WTC11 (cell line): ENCODE measurements at regions not wholly inside any gene's neighbourhood (a gene's known extent, or its start where the extent isn't known, plus 50 kb on each side); places are given as distances from the start of the nearest gene placed in this dataset.

Experiments used
- ATAC-seq: fragments of 200-7000 bp; cut with Tn5 transposase; 2 replicates; pipeline ENCODE4 v1.10.0; 2021; ENCODE audit warnings: mild to moderate bottlenecking, moderate library complexity
- CTCF ChIA-PET: fragments of 300-600 bp; sonication (Branson Sonifier 250); formaldehyde crosslinking; loops from one replicate; lab custom pipeline; 2021; ENCODE audit warnings: antibody characterized with exemption; lab: Charles Lee
- POLR2A ChIA-PET: fragments of 350-600 bp; sonication (Branson Sonifier 250); formaldehyde crosslinking; loops from one replicate; lab custom pipeline; 2021; ENCODE audit warnings: antibody characterized with exemption; lab: Charles Lee
- DNase-seq: peaks from one replicate; pipeline ENCODE4 v3.0.0; 2021; ENCODE audit warnings: low spot score
- H3K27ac Mint-ChIP-seq: 2 replicates; pipeline ENCODE4 v1.8.0; 2021; ENCODE audit warnings: mixed read lengths
- H3K27me3 Mint-ChIP-seq: 2 replicates; pipeline ENCODE4 v1.8.0; 2021; ENCODE audit warnings: low read depth, mild to moderate bottlenecking, moderate library complexity, mixed read lengths
- H3K36me3 Mint-ChIP-seq: 2 replicates; pipeline ENCODE4 v1.8.0; 2021; ENCODE audit warnings: mixed read lengths
- H3K4me1 Mint-ChIP-seq: 2 replicates; pipeline ENCODE4 v1.8.0; 2022; ENCODE audit warnings: mixed read lengths
- H3K4me3 Mint-ChIP-seq: 2 replicates; pipeline ENCODE4 v1.8.0; 2021; ENCODE audit warnings: mild to moderate bottlenecking, moderate library complexity, mixed read lengths
- H3K9me3 Mint-ChIP-seq: 2 replicates; pipeline ENCODE4 v1.8.0; 2021; ENCODE audit warnings: mixed read lengths
- CREM ChIP-seq: sonication (generic); formaldehyde crosslinking; IDR thresholded peaks from 2 replicates; pipeline ENCODE4 v1.8.1; 2022; ENCODE audit warnings: mild to moderate bottlenecking, missing genetic modification reagents, moderate library complexity
- EMX1 ChIP-seq: fragments of 250-450 bp; sonication (Bioruptor Pico); IDR thresholded peaks from 2 replicates; pipeline ENCODE4 v1.8.0; 2021; ENCODE audit warnings: mild to moderate bottlenecking
- GRHL2 ChIP-seq: fragments of 250-450 bp; sonication (Bioruptor Pico); IDR thresholded peaks from 2 replicates; pipeline ENCODE4 v1.8.0; 2022; ENCODE audit warnings: mild to moderate bottlenecking, moderate library complexity; ENCODE audit not compliant: insufficient replicate concordance, severe bottlenecking
- JAZF1 ChIP-seq: fragments of 250-450 bp; sonication (Bioruptor Pico); IDR thresholded peaks from 2 replicates; pipeline ENCODE4 v1.9.0; 2021; ENCODE audit warnings: moderate library complexity, mild to moderate bottlenecking, inconsistent platforms
- NFYB ChIP-seq: sonication (generic); formaldehyde crosslinking; conservative IDR thresholded peaks from 2 replicates; pipeline ENCODE4 v1.8.0; 2022; ENCODE audit warnings: low read depth, missing genetic modification reagents
- OVOL2 ChIP-seq: fragments of 250-450 bp; sonication (Bioruptor Pico); IDR thresholded peaks from 2 replicates; pipeline ENCODE4 v1.9.0; 2021; ENCODE audit warnings: mild to moderate bottlenecking, borderline replicate concordance
- PRRX2 ChIP-seq: fragments of 250-450 bp; sonication (Bioruptor Pico); IDR thresholded peaks from 2 replicates; pipeline ENCODE4 v1.8.0; 2021; ENCODE audit warnings: mild to moderate bottlenecking
- SOX15 ChIP-seq: fragments of 250-450 bp; sonication (Bioruptor Pico); IDR thresholded peaks from 2 replicates; pipeline ENCODE4 v1.9.0; 2021; ENCODE audit warnings: mild to moderate bottlenecking
- TCF7 ChIP-seq: sonication (generic); formaldehyde crosslinking; IDR thresholded peaks from 2 replicates; pipeline ENCODE4 v1.8.0; 2022; ENCODE audit warnings: mild to moderate bottlenecking, low read depth, missing genetic modification reagents, moderate library complexity
- TEAD1 ChIP-seq: sonication (generic); formaldehyde crosslinking; IDR thresholded peaks from 2 replicates; pipeline ENCODE4 v1.8.0; 2022; ENCODE audit warnings: mild to moderate bottlenecking, missing genetic modification reagents
- TEAD4 ChIP-seq: sonication (generic); formaldehyde crosslinking; IDR thresholded peaks from 2 replicates; pipeline ENCODE4 v1.8.0; 2022; ENCODE audit warnings: mild to moderate bottlenecking, missing genetic modification reagents
- TP53 ChIP-seq: sonication (generic); formaldehyde crosslinking; IDR thresholded peaks from 2 replicates; pipeline ENCODE4 v1.8.1; 2023; ENCODE audit warnings: mild to moderate bottlenecking, missing genetic modification reagents
- TF ChIP-seq, protein P1 (sequence below): fragments of 250-450 bp; sonication (Bioruptor Pico); IDR thresholded peaks from 2 replicates; pipeline ENCODE4 v2.1.2; 2022; ENCODE audit warnings: mild to moderate bottlenecking, moderate library complexity
- TF ChIP-seq, protein P2 (sequence below): sonication (generic); formaldehyde crosslinking; IDR thresholded peaks from 2 replicates; pipeline ENCODE4 v1.8.1; 2022; ENCODE audit warnings: low read depth, missing genetic modification reagents, borderline replicate concordance
- TF ChIP-seq, protein P3 (sequence below): sonication (generic); formaldehyde crosslinking; IDR thresholded peaks from 2 replicates; pipeline ENCODE4 v1.8.1; 2022; ENCODE audit warnings: mild to moderate bottlenecking, moderate library complexity, missing genetic modification reagents
- TF ChIP-seq, protein P4 (sequence below): fragments of 200-600 bp; IDR thresholded peaks from 2 replicates; pipeline ENCODE4 v1.8.0; 2022; ENCODE audit warnings: antibody characterized with exemption
- TF ChIP-seq, protein P5 (sequence below): sonication (generic); formaldehyde crosslinking; IDR thresholded peaks from 2 replicates; pipeline ENCODE4 v1.8.1; 2023; ENCODE audit warnings: mild to moderate bottlenecking, missing genetic modification reagents
- TF ChIP-seq, protein P6 (sequence below): fragments of 250-450 bp; sonication (Bioruptor Pico); IDR thresholded peaks from 2 replicates; pipeline ENCODE4 v1.8.0; 2021; ENCODE audit warnings: mild to moderate bottlenecking
- TF ChIP-seq, protein P7 (sequence below): fragments of 250-450 bp; sonication (Bioruptor Pico); IDR thresholded peaks from 2 replicates; pipeline ENCODE4 v1.9.0; 2021; ENCODE audit warnings: moderate library complexity, mild to moderate bottlenecking, inconsistent platforms, borderline replicate concordance

DNA sequence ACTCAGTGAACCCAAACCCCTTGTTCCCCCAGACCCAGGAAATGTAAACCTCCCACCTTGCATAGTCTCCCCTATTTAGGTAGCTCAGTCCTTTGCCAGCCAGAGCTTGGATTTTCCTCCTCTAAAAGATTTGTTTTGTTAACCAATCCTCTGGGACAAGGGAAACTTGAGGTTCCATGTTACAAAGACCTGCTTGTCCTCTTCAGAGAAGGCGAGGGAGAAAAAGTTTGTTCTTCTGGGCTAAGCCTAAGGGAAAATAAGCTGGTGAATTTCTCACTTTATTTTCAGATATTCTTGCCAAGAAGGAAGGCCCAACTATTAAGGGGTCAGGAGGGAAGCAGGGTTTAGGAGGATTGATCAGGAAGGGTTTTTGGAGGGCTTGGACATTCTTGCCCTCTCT is 136.1 kb upstream of the PROK2 start (continued):
- TF ChIP-seq, protein P1, sequence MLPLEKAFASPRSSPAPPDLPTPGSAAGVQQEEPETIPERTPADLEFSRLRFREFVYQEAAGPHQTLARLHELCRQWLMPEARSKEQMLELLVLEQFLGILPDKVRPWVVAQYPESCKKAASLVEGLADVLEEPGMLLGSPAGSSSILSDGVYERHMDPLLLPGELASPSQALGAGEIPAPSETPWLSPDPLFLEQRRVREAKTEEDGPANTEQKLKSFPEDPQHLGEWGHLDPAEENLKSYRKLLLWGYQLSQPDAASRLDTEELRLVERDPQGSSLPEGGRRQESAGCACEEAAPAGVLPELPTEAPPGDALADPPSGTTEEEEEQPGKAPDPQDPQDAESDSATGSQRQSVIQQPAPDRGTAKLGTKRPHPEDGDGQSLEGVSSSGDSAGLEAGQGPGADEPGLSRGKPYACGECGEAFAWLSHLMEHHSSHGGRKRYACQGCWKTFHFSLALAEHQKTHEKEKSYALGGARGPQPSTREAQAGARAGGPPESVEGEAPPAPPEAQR (CRISPR knock-in tag): no peak
- TF ChIP-seq, protein P2, sequence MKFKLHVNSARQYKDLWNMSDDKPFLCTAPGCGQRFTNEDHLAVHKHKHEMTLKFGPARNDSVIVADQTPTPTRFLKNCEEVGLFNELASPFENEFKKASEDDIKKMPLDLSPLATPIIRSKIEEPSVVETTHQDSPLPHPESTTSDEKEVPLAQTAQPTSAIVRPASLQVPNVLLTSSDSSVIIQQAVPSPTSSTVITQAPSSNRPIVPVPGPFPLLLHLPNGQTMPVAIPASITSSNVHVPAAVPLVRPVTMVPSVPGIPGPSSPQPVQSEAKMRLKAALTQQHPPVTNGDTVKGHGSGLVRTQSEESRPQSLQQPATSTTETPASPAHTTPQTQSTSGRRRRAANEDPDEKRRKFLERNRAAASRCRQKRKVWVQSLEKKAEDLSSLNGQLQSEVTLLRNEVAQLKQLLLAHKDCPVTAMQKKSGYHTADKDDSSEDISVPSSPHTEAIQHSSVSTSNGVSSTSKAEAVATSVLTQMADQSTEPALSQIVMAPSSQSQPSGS: no peak
- no peak for TF ChIP-seq TCF7 (CRISPR knock-in tag)
- TF ChIP-seq, protein P3, sequence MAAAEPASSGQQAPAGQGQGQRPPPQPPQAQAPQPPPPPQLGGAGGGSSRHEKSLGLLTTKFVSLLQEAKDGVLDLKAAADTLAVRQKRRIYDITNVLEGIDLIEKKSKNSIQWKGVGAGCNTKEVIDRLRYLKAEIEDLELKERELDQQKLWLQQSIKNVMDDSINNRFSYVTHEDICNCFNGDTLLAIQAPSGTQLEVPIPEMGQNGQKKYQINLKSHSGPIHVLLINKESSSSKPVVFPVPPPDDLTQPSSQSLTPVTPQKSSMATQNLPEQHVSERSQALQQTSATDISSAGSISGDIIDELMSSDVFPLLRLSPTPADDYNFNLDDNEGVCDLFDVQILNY (CRISPR knock-in tag): no peak
- TF ChIP-seq, protein P4, sequence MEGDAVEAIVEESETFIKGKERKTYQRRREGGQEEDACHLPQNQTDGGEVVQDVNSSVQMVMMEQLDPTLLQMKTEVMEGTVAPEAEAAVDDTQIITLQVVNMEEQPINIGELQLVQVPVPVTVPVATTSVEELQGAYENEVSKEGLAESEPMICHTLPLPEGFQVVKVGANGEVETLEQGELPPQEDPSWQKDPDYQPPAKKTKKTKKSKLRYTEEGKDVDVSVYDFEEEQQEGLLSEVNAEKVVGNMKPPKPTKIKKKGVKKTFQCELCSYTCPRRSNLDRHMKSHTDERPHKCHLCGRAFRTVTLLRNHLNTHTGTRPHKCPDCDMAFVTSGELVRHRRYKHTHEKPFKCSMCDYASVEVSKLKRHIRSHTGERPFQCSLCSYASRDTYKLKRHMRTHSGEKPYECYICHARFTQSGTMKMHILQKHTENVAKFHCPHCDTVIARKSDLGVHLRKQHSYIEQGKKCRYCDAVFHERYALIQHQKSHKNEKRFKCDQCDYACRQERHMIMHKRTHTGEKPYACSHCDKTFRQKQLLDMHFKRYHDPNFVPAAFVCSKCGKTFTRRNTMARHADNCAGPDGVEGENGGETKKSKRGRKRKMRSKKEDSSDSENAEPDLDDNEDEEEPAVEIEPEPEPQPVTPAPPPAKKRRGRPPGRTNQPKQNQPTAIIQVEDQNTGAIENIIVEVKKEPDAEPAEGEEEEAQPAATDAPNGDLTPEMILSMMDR: no peak
- TF ChIP-seq PRRX2 (CRISPR knock-in tag): no peak
- no peak for TF ChIP-seq CREM (CRISPR knock-in tag)
- no peak for TF ChIP-seq GRHL2

DNA sequence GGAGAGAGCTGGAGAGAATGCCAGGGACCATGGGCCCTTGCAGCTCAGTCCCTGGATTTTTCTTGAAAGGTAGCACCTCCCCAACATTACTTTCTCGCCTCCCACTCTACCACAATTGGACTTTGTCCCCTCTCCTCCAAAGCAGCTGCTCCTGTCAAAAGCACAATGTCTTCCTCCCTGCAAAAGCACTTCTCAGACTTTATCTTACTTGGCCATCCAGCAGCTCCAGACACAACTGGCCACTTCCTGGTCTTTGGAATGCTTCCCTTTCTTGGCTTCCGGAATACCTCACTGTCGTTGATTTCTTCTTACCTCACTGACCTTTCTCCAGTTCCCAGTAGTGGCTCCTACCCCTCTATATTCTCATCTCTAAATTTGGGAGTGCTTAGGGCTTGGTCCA is 134.6 kb upstream of the PROK2 start:
- TF ChIP-seq OVOL2 (CRISPR knock-in tag) (no peak), TP53 (no peak), TEAD4 (CRISPR knock-in tag) (no peak), EMX1 (CRISPR knock-in tag) (no peak)
- TF ChIP-seq, protein P5, sequence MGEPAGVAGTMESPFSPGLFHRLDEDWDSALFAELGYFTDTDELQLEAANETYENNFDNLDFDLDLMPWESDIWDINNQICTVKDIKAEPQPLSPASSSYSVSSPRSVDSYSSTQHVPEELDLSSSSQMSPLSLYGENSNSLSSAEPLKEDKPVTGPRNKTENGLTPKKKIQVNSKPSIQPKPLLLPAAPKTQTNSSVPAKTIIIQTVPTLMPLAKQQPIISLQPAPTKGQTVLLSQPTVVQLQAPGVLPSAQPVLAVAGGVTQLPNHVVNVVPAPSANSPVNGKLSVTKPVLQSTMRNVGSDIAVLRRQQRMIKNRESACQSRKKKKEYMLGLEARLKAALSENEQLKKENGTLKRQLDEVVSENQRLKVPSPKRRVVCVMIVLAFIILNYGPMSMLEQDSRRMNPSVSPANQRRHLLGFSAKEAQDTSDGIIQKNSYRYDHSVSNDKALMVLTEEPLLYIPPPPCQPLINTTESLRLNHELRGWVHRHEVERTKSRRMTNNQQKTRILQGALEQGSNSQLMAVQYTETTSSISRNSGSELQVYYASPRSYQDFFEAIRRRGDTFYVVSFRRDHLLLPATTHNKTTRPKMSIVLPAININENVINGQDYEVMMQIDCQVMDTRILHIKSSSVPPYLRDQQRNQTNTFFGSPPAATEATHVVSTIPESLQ (CRISPR knock-in tag): no peak
- TF ChIP-seq, protein P2: no peak
- TF ChIP-seq, all 79 proteins: peak for 0
- DNase-seq (no peak), ATAC-seq (no peak)
- ChIA-PET POLR2A (no interaction called here), CTCF (interaction anchor here (1.4 kb wide), 1 partner anchor 11 kb away, joined by 5 read pairs; no protein-coding TSS in a partner anchor)
- Mint-ChIP-seq H3K27me3 (no peaks in the 10 kb centered on the region; the same call in 1 of the 2 replicates), H3K4me1 (peaks cover 17% of the 10 kb centered on the region), H3K4me3 (no peak overlapping the region), H3K27ac (no peak overlapping the region), H3K36me3 (no peaks in the 10 kb centered on the region), H3K9me3 (no peaks in the 10 kb centered on the region)

DNA sequence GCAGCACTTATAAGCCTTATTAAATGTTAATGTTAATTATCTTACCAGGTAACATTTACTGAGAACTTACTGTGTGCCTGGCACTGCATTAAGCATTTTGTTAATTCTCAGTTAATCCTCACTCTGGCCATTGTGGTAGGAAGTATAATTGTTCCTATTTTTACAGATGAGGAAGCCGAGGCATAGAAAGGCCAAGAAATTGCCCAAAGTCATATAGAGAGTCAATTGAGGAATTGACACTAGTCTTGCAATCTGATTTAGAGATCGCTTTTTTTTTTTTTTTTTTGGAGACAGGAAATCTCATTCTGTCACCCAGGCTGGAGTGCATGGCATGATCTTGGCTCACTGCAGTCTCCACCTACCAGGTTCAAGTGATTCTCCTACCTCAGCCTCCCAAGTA is 132.6 kb upstream of the PROK2 start:
- ChIA-PET CTCF (interaction anchor here (0.9 kb wide), 1 partner anchor 38 kb away, joined by 3 read pairs; no protein-coding TSS in a partner anchor), POLR2A (no interaction called here)
- peaks cover 7% of the 10 kb centered on the region for H3K4me1 Mint-ChIP-seq
- peaks cover 9% of the 10 kb centered on the region for H3K9me3 Mint-ChIP-seq
- no peaks in the 10 kb centered on the region; the same call in 1 of the 2 replicates for H3K27me3 Mint-ChIP-seq
- no peak overlapping the region for H3K4me3 Mint-ChIP-seq
- H3K36me3 Mint-ChIP-seq: peaks cover 10% of the 10 kb centered on the region
- DNase-seq (no peak), ATAC-seq (no peak)
- no peak overlapping the region for H3K27ac Mint-ChIP-seq
- TF ChIP-seq TEAD1 (CRISPR knock-in tag): no peak
- no peak for TF ChIP-seq TEAD4 (CRISPR knock-in tag)
- TF ChIP-seq, protein P6, sequence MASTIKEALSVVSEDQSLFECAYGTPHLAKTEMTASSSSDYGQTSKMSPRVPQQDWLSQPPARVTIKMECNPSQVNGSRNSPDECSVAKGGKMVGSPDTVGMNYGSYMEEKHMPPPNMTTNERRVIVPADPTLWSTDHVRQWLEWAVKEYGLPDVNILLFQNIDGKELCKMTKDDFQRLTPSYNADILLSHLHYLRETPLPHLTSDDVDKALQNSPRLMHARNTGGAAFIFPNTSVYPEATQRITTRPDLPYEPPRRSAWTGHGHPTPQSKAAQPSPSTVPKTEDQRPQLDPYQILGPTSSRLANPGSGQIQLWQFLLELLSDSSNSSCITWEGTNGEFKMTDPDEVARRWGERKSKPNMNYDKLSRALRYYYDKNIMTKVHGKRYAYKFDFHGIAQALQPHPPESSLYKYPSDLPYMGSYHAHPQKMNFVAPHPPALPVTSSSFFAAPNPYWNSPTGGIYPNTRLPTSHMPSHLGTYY: no peak
- TF ChIP-seq, protein P4: no peak
- TF ChIP-seq, protein P7, sequence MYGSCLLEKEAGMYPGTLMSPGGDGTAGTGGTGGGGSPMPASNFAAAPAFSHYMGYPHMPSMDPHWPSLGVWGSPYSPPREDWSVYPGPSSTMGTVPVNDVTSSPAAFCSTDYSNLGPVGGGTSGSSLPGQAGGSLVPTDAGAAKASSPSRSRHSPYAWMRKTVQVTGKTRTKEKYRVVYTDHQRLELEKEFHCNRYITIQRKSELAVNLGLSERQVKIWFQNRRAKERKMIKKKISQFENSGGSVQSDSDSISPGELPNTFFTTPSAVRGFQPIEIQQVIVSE (CRISPR knock-in tag): no peak
- TF ChIP-seq CREM (CRISPR knock-in tag): no peak
- no peak for TF ChIP-seq NFYB (CRISPR knock-in tag)
- TF ChIP-seq JAZF1 (CRISPR knock-in tag): no peak
- no peak for TF ChIP-seq SOX15 (CRISPR knock-in tag)
